HG03064 (cell line): ENCODE measurements at regions not wholly inside any gene's neighbourhood (a gene's known extent, or its start where the extent isn't known, plus 50 kb on each side); places are given as distances from the start of the nearest gene placed in this dataset.
"Not testable (repeated sequence)": the region's sequence is repeated elsewhere in the genome, so short reads cannot be mapped to it uniquely, and the experiment has no call there.

Source experiments
- ATAC-seq: cut with Tn5 transposase; IDR thresholded peaks from one replicate; pipeline ENCODE4 v1.9.1; 2021; ENCODE audit warnings: low read depth; ENCODE audit not compliant: unreplicated experiment

- ATAC-seq: no peak
Observed at GRCh38 chr4:177494791-177495190, 52.6 kb upstream of the AGA start.

GRCh38 chr4:177495626-177496025, 53.4 kb upstream of the AGA start:
- ATAC-seq: not testable (repeated sequence)

- ATAC-seq: no peak
Observed at GRCh38 chr4:177499537-177499936, 57.3 kb upstream of the AGA start.

GRCh38 chr4:177505171-177505615, 63.0 kb upstream of the AGA start:
- ATAC-seq: no peak

GRCh38 chr4:177508662-177509061, 66.4 kb upstream of the AGA start:
- no peak for ATAC-seq

- ATAC-seq: no peak
Observed at GRCh38 chr4:177509226-177509745, 67.0 kb upstream of the AGA start.

- no peak for ATAC-seq
Observed at GRCh38 chr4:177511611-177512010, 69.4 kb upstream of the AGA start.

GRCh38 chr4:177512646-177513045, 70.4 kb upstream of the AGA start:
- no peak for ATAC-seq

- ATAC-seq: no peak
Observed at GRCh38 chr4:177517862-177518261, 75.6 kb upstream of the AGA start.

GRCh38 chr4:177519481-177520260, 77.4 kb upstream of the AGA start:
- ATAC-seq: no peak

GRCh38 chr4:177528620-177529019, 86.4 kb upstream of the AGA start:
- ATAC-seq: no peak

- no peak for ATAC-seq
Observed at GRCh38 chr4:177530561-177530960, 88.3 kb upstream of the AGA start.

GRCh38 chr4:177532358-177532757, 90.1 kb upstream of the AGA start:
- ATAC-seq: no peak

GRCh38 chr4:177534841-177535240, 92.6 kb upstream of the AGA start:
- ATAC-seq: not testable (repeated sequence)

- ATAC-seq: no peak
Observed at GRCh38 chr4:177546745-177547144, 104.5 kb upstream of the AGA start.

- ATAC-seq: no peak
Observed at GRCh38 chr4:177547985-177548384, 105.7 kb upstream of the AGA start.

GRCh38 chr4:177555007-177555574, 112.9 kb upstream of the AGA start:
- no peak for ATAC-seq

GRCh38 chr4:177557416-177557815, 115.2 kb upstream of the AGA start:
- ATAC-seq: no peak

GRCh38 chr4:177558995-177559394, 116.8 kb upstream of the AGA start:
- no peak for ATAC-seq

- ATAC-seq: no peak
Observed at GRCh38 chr4:177562163-177562562, 119.9 kb upstream of the AGA start.

- no peak for ATAC-seq
Observed at GRCh38 chr4:177562859-177563258, 120.6 kb upstream of the AGA start.

- no peak for ATAC-seq
Observed at GRCh38 chr4:177566691-177567090, 124.5 kb upstream of the AGA start.
